Dendritic cell treated with granulocyte-macrophage colony-stimulating factor and Interleukin-4, amounts not matched to agents 40 ng/mL and 50 ng/mL, for 4 days (primary cell): ENCODE measurements at regions not wholly inside any gene's neighbourhood (a gene's known extent, or its start where the extent isn't known, plus 50 kb on each side); places are given as distances from the start of the nearest gene placed in this dataset.

Source experiments
- H3K27ac Mint-ChIP-seq: one replicate; pipeline ENCODE4 v1.8.0; 2022; ENCODE audit warnings: mild to moderate bottlenecking, mixed read lengths
- H3K27me3 Mint-ChIP-seq: one replicate; pipeline ENCODE4 v1.8.0; 2022; ENCODE audit warnings: mild to moderate bottlenecking, mixed read lengths
- H3K36me3 Mint-ChIP-seq: one replicate; pipeline ENCODE4 v1.8.0; 2022; ENCODE audit warnings: low read depth, mixed read lengths
- H3K4me1 Mint-ChIP-seq: one replicate; pipeline ENCODE4 v1.8.0; 2022; ENCODE audit warnings: low read depth, mixed read lengths
- H3K4me3 Mint-ChIP-seq: one replicate; pipeline ENCODE4 v1.8.0; 2022; ENCODE audit warnings: mild to moderate bottlenecking, moderate library complexity, mixed read lengths
- H3K9me3 Mint-ChIP-seq: one replicate; pipeline ENCODE4 v1.8.0; 2022; ENCODE audit warnings: mixed read lengths
- intact Hi-C: fragments of 100-400 bp; cut with micrococcal nuclease; formaldehyde crosslinking; loops from one replicate; pipeline ENCODE4 v1.15.0; 2022

DNA sequence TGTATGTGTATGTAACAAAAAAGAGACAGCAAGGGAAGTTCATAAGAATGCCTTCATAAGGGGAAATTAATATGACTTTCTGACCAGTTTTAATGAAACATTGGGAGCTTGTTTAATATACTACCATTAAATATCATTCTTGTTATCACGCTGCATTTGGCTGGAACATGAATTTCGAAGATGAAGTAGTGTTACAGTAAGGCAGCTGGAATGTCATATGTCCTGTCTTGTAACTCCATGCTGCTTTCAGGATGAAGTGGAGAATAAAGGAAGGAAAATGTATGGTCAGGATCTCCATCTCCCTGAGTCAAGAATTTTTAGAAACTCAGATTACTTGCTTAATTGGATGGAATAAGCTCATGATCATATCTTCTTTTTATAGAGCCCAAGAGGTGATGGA is 61.5 kb upstream of the DMAC1 start:
- H3K9me3 Mint-ChIP-seq, result no peaks in the 10 kb centered on the region
- no peak overlapping the region for H3K27ac Mint-ChIP-seq
- H3K27me3 Mint-ChIP-seq, result no peaks in the 10 kb centered on the region
- H3K36me3 Mint-ChIP-seq, result no peaks in the 10 kb centered on the region
- intact Hi-C loops, result no loop called here
- no peaks in the 10 kb centered on the region for H3K4me1 Mint-ChIP-seq
- no peak overlapping the region for H3K4me3 Mint-ChIP-seq

DNA sequence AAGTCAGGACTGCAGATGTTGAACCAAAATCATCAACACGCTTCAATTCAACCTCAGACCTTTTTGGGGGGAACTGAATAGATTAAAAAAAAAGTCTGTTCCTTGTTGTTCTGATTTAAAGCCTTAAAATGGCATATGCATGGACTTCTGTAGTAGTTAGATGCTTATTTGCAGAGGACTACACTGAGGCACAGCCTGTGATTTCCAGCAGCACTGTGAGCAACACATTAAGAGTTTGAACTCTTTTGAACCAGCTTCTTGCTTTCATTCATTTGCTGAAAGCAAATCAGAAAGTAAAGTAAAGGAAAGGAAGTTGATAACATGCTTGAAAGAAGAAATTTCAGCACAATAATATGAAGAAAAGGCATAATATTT is 60.7 kb upstream of the DMAC1 start:
- Mint-ChIP-seq H3K27me3 (no peaks in the 10 kb centered on the region), H3K36me3 (no peaks in the 10 kb centered on the region), H3K9me3 (no peaks in the 10 kb centered on the region), H3K27ac (no peak overlapping the region), H3K4me3 (no peak overlapping the region), H3K4me1 (no peaks in the 10 kb centered on the region)
- intact Hi-C loops, result no loop called here

DNA sequence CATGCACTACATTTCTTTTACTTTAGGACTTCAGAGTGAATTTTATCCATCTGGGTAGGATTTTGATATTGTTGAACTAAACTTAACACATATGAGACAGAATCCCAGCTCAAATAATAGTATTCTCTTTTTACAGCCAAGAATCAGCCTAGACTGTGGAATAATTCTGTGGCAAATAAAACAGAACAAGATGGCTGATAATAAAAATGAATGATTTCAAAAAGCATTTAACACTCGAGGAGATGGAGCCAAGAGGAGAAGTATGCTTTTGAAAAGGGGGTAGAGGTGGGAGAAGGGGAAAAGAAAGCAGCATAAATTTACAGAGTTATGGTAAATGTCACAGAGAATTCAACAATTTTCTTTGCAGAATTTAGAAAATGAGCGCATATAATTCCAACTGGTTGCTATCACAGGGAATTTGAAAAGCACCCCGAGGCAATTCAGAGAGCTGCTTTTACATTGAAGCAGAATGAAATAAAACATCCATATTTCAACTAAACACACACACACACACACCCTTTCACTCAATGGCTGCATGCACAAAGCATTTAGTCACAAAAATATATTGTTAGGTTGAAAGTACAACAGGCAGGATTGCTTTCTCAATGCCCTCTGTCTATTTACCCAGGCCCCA is 60.2 kb upstream of the DMAC1 start:
- H3K27ac Mint-ChIP-seq, result no peak overlapping the region
- intact Hi-C loops, result no loop called here
- H3K4me1 Mint-ChIP-seq, result no peaks in the 10 kb centered on the region
- no peaks in the 10 kb centered on the region for H3K9me3 Mint-ChIP-seq
- no peak overlapping the region for H3K4me3 Mint-ChIP-seq
- no peaks in the 10 kb centered on the region for H3K27me3 Mint-ChIP-seq
- no peaks in the 10 kb centered on the region for H3K36me3 Mint-ChIP-seq

DNA sequence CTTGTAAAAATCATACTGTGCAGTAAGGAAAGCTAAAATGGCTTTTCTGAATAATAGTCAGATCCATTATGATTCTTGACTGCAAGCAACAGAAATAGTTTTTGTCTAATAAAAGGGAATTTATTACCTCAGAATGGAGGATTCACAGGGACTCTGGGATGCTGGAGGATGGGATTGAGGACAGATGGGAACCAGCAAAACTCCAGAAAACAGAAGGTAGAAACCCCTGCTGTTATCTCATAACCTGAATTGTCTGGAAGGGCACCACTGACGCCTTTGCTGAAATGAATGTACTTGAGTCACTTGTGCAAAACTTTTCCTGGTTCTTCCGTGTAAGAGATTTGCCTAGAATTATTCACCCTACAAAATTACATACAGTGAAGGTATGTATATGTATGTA is 58.6 kb upstream of the DMAC1 start:
- intact Hi-C loops, result no loop called here
- Mint-ChIP-seq H3K4me3 (no peak overlapping the region), H3K27ac (no peak overlapping the region), H3K36me3 (no peaks in the 10 kb centered on the region), H3K27me3 (no peaks in the 10 kb centered on the region), H3K9me3 (no peaks in the 10 kb centered on the region), H3K4me1 (no peaks in the 10 kb centered on the region)

DNA sequence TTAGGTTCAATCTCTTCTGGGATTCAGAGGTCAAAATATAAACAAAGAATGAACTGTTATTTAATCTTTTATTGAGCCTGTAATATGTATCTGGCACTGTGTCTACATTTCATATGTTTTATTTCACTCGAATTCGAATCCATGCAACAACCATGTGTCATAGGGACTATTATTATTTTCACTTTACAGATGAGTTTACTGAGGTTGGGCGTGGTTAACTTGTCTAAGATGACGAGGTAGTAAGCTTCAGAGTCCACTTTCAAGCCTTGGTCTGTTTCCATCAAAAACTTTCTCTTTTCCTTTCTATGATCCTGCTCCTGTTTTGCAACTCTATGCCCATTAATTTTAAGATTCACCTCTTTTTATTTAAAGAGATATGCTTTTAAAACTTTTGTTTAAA is 55.2 kb upstream of the DMAC1 start:
- H3K27me3 Mint-ChIP-seq, result no peaks in the 10 kb centered on the region
- no peaks in the 10 kb centered on the region for H3K9me3 Mint-ChIP-seq
- H3K4me3 Mint-ChIP-seq, result no peak overlapping the region
- intact Hi-C loops, result no loop called here
- no peak overlapping the region for H3K27ac Mint-ChIP-seq
- no peaks in the 10 kb centered on the region for H3K4me1 Mint-ChIP-seq
- no peaks in the 10 kb centered on the region for H3K36me3 Mint-ChIP-seq
